Lower lobe of right lung (tissue), 2 donors: ENCODE measurements at regions not wholly inside any gene's neighbourhood (a gene's known extent, or its start where the extent isn't known, plus 50 kb on each side); places are given as distances from the start of the nearest gene placed in this dataset.

Experiments
- ATAC-seq, 2 donors: fragments of 200-7000 bp; cut with Tn5 transposase; one replicate each; pipeline ENCODE4 v1.9.1; 2020 to 2022; ENCODE audit warnings: mild to moderate bottlenecking in 2 of 2, moderate library complexity in 2 of 2
- DNase-seq: peaks from one replicate; pipeline ENCODE4 v3.0.0-alpha.2; 2020
- H3K27ac ChIP-seq: fragments of 200-600 bp; one replicate; pipeline ENCODE4 v1.8.0; 2022
- H3K27me3 ChIP-seq: fragments of 200-600 bp; one replicate; pipeline ENCODE4 v1.8.0; 2022; ENCODE audit warnings: low read depth
- H3K36me3 ChIP-seq: fragments of 200-600 bp; one replicate; pipeline ENCODE4 v1.8.0; 2022; ENCODE audit warnings: mild to moderate bottlenecking
- H3K4me1 ChIP-seq: fragments of 200-600 bp; one replicate; pipeline ENCODE4 v1.8.0; 2022
- H3K4me3 ChIP-seq: fragments of 200-600 bp; one replicate; pipeline ENCODE4 v1.8.0; 2022; ENCODE audit warnings: mild to moderate bottlenecking
- H3K9me3 ChIP-seq: fragments of 200-600 bp; one replicate; pipeline ENCODE4 v1.8.0; 2022
- CTCF ChIP-seq: fragments of 200-600 bp; IDR thresholded peaks from one replicate; pipeline ENCODE4 v1.8.0; 2022; ENCODE audit warnings: antibody characterized with exemption, mild to moderate bottlenecking
- intact Hi-C: fragments of 100-400 bp; cut with DNase I; formaldehyde crosslinking; loops from one replicate; pipeline ENCODE4 v1.11.0; 2022
- donor health status: DM: no; HTN: yes; CAD: no; lungs with severe emphysema.

- no peak for TF ChIP-seq CTCF
- H3K9me3 ChIP-seq, result peaks cover 10% of the 10 kb centered on the region
Measured at GRCh38 chr11:121808096-121808495, 307.9 kb downstream of the BLID start.

GRCh38 chr11:121807051-121807450 lies 309.0 kb downstream of the BLID start:
- intact Hi-C loops, result no loop called here
- no peaks in the 10 kb centered on the region for H3K4me1 ChIP-seq
- H3K4me3 ChIP-seq, result no peak overlapping the region
- H3K27me3 ChIP-seq, result no peaks in the 10 kb centered on the region
- ATAC-seq (no peak), DNase-seq (no peak)
- H3K36me3 ChIP-seq, result no peaks in the 10 kb centered on the region
- H3K27ac ChIP-seq, result no peak overlapping the region
- no peak for TF ChIP-seq CTCF
- no peaks in the 10 kb centered on the region for H3K9me3 ChIP-seq

More at GRCh38 chr11:121808096-121808495, 307.9 kb downstream of the BLID start:
- Histone ChIP-seq H3K27me3 (no peaks in the 10 kb centered on the region), H3K4me1 (no peaks in the 10 kb centered on the region), H3K36me3 (no peaks in the 10 kb centered on the region), H3K4me3 (no peak overlapping the region), H3K27ac (no peak overlapping the region)
- ATAC-seq (no peak), DNase-seq (no peak)
- intact Hi-C loops, result no loop called here

DNA sequence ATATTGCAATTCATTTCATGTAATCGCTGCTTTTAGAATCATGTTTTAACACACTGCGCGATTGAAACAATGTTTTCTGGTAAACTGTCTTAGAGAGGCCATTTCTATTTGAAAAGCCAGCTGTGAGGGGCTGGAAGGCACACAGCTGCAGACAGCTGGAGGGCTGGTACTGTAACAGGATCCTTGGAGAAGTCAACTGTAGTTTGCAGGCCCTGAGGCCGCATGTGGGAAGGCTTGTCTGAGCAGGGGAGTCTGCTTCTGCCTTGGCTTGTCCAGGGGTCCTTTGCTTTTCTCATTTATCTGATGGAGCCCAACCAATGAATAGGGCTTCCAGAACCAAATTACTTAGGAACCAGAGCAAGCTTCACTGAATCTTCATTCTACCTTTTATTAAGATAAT lies 313.5 kb downstream of the BLID start:
- H3K4me3 ChIP-seq, result no peak overlapping the region
- ATAC-seq, result no peak

DNA sequence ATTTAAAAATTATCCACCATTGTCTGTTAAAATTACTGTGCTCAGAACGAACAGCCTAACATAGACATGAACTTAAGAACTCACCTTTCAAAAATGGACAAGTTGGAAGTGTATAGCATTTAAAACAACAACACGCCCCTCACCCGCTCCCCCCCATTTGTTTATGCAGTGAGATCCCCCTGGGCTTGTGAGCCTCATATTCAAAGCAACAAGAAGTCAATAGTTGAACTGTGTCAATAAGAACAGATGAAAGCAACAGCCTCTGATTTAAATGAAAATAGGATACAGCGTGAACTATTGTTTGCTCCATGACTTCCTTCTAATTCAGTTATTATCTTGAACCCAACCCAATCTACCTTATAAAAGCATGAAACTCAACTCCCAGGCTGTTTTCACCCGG lies 314.2 kb downstream of the BLID start:
- Histone ChIP-seq H3K4me3 (no peak overlapping the region), H3K27ac (no peak overlapping the region), H3K36me3 (no peaks in the 10 kb centered on the region), H3K27me3 (no peaks in the 10 kb centered on the region), H3K4me1 (no peaks in the 10 kb centered on the region), H3K9me3 (no peaks in the 10 kb centered on the region)
- no peak for DNase-seq
- intact Hi-C loops, result no loop called here
- ATAC-seq, result no peak
- TF ChIP-seq CTCF, result no peak

More for the DNA sequence above, 313.5 kb downstream of the BLID start:
- no peak overlapping the region for H3K27ac ChIP-seq
- no peaks in the 10 kb centered on the region for H3K9me3 ChIP-seq
- intact Hi-C loops, result no loop called here
- H3K36me3 ChIP-seq, result no peaks in the 10 kb centered on the region
- H3K4me1 ChIP-seq, result no peaks in the 10 kb centered on the region
- no peak for TF ChIP-seq CTCF
- peak; percentile 59 for DNase-seq
- H3K27me3 ChIP-seq, result no peaks in the 10 kb centered on the region

GRCh38 chr11:121801394-121801748 lies 314.6 kb downstream of the BLID start:
- H3K27ac ChIP-seq, result no peak overlapping the region
- intact Hi-C loops, result no loop called here
- ATAC-seq (no peak), DNase-seq (no peak)
- TF ChIP-seq CTCF, result no peak
- no peaks in the 10 kb centered on the region for H3K27me3 ChIP-seq
- H3K4me1 ChIP-seq, result no peaks in the 10 kb centered on the region
- H3K4me3 ChIP-seq, result no peak overlapping the region
- no peaks in the 10 kb centered on the region for H3K36me3 ChIP-seq
- no peaks in the 10 kb centered on the region for H3K9me3 ChIP-seq
